ENCODE measurements at regions not wholly inside any gene's neighbourhood (a gene's known extent, or its start where the extent isn't known, plus 50 kb on each side); places are given as distances from the start of the nearest gene placed in this dataset.

DNA sequence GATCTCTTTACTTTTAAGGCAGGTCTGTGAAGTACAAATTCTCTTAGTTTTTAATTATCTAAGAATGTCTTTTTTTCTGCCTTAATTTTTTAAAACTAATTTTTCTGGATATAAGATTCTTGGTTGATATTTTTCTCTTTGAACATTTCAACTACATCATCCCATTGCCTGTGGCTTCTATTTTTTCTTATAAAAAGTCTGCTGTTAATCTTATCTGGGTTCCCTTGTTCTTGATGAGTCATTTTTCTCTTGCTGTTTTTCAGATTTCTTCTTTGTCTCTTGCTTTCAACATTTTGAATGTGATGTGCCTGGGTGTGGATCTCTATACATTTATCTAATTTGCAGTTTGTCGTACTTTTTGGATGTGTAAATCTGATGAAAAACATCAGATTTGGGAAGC is 525.2 kb upstream of the PBX1 start:
- DNase-seq, result no peak
- H3K4me3 ChIP-seq (ENCODE audit: control insufficient read depth in 1 of 7, extremely low read depth in 1 of 7, insufficient read depth in 4 of 7, low read depth in 2 of 7, low read length in 6 of 7), result no peak overlapping the region
- H3K4me1 ChIP-seq (ENCODE audit: control extremely low read depth in 1 of 4, control insufficient read depth in 4 of 4, insufficient read depth in 4 of 4, low read length in 3 of 4), result no peaks in the 10 kb centered on the region
- ChIA-PET CTCF (no interaction called here), POLR2A (no interaction called here)
- no peaks in the 10 kb centered on the region for H3K27me3 ChIP-seq (replicated peaks in 2 of 5; ENCODE audit: control insufficient read depth in 4 of 5, insufficient read depth in 5 of 5, low read length in 4 of 5)
- peaks cover 0 to 7% (median 2%) of the 10 kb centered on the region in 5 experiments for H3K9me3 ChIP-seq (ENCODE audit: control extremely low read depth in 1 of 5, control insufficient read depth in 4 of 5, insufficient read depth in 2 of 5, low read depth in 1 of 5, low read length in 4 of 5)
- no peaks in the 10 kb centered on the region for H3K36me3 ChIP-seq (ENCODE audit: control insufficient read depth in 4 of 4, insufficient read depth in 4 of 4, low read length in 3 of 4)
- no CpG with 5 or more reads among the region's 1 CpG for WGBS (ENCODE audit: insufficient coverage)
- no peak overlapping the region for H3K27ac ChIP-seq (ENCODE audit: insufficient read depth in 1 of 2, low read depth in 1 of 2, low read length in 2 of 2, poor library complexity in 1 of 2, severe bottlenecking in 2 of 2)

DNA sequence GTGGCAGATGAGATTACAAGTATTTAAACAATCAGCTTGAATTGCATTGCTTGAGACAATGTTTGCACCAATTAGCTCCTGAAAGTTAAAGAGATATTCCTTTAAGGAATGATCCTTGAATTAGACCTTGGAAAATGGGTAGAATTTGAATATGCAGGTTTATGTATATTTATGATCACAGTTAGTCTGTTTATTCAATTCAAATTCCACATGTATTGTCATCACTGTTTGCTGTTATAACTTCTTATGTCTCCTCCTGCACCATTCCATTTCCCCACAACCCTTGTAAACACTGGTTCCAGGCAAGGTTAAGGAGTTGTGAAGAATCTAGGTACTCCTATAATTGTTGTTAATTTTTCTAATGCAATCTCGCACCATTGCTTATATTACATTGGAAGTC is 518.2 kb upstream of the PBX1 start:
- ChIA-PET POLR2A (no interaction called here), CTCF (no interaction called here)
- H3K4me1 ChIP-seq (ENCODE audit: control extremely low read depth in 1 of 4, control insufficient read depth in 4 of 4, insufficient read depth in 4 of 4, low read length in 3 of 4), result no peaks in the 10 kb centered on the region
- H3K27me3 ChIP-seq (replicated peaks in 2 of 5; ENCODE audit: control insufficient read depth in 4 of 5, insufficient read depth in 5 of 5, low read length in 4 of 5), result no peaks in the 10 kb centered on the region
- WGBS (ENCODE audit: insufficient coverage), result no CpG with 5 or more reads among the region's 1 CpG
- H3K9me3 ChIP-seq (ENCODE audit: control extremely low read depth in 1 of 5, control insufficient read depth in 4 of 5, insufficient read depth in 2 of 5, low read depth in 1 of 5, low read length in 4 of 5), result peaks cover 0 to 1% (median 0%) of the 10 kb centered on the region in 5 experiments
- H3K36me3 ChIP-seq (ENCODE audit: control insufficient read depth in 4 of 4, insufficient read depth in 4 of 4, low read length in 3 of 4), result no peaks in the 10 kb centered on the region
- H3K27ac ChIP-seq (ENCODE audit: insufficient read depth in 1 of 2, low read depth in 1 of 2, low read length in 2 of 2, poor library complexity in 1 of 2, severe bottlenecking in 2 of 2), result no peak overlapping the region
- H3K4me3 ChIP-seq (ENCODE audit: control insufficient read depth in 1 of 7, extremely low read depth in 1 of 7, insufficient read depth in 4 of 7, low read depth in 2 of 7, low read length in 6 of 7), result no peak overlapping the region
- no peak for DNase-seq

GRCh38 chr1:164051782-164052181 is 507.2 kb upstream of the PBX1 start:
- H3K36me3 ChIP-seq (ENCODE audit: control insufficient read depth in 4 of 4, insufficient read depth in 4 of 4, low read length in 3 of 4), result no peaks in the 10 kb centered on the region
- no peak overlapping the region for H3K27ac ChIP-seq (ENCODE audit: insufficient read depth in 1 of 2, low read depth in 1 of 2, low read length in 2 of 2, poor library complexity in 1 of 2, severe bottlenecking in 2 of 2)
- ChIA-PET POLR2A (no interaction called here), CTCF (no interaction called here)
- H3K27me3 ChIP-seq (replicated peaks in 2 of 5; ENCODE audit: control insufficient read depth in 4 of 5, insufficient read depth in 5 of 5, low read length in 4 of 5), result no peaks in the 10 kb centered on the region
- H3K9me3 ChIP-seq (ENCODE audit: control extremely low read depth in 1 of 5, control insufficient read depth in 4 of 5, insufficient read depth in 2 of 5, low read depth in 1 of 5, low read length in 4 of 5), result peaks cover 0 to 1% (median 0%) of the 10 kb centered on the region in 5 experiments
- no peak for DNase-seq
- WGBS (ENCODE audit: insufficient coverage), result 60% methylated on average over 1 of the region's 1 CpG
- no peaks in the 10 kb centered on the region for H3K4me1 ChIP-seq (ENCODE audit: control extremely low read depth in 1 of 4, control insufficient read depth in 4 of 4, insufficient read depth in 4 of 4, low read length in 3 of 4)
- no peak overlapping the region for H3K4me3 ChIP-seq (ENCODE audit: control insufficient read depth in 1 of 7, extremely low read depth in 1 of 7, insufficient read depth in 4 of 7, low read depth in 2 of 7, low read length in 6 of 7)

- H3K27me3 ChIP-seq (replicated peaks in 2 of 5; ENCODE audit: control insufficient read depth in 4 of 5, insufficient read depth in 5 of 5, low read length in 4 of 5), result no peaks in the 10 kb centered on the region
- no peaks in the 10 kb centered on the region for H3K4me1 ChIP-seq (ENCODE audit: control extremely low read depth in 1 of 4, control insufficient read depth in 4 of 4, insufficient read depth in 4 of 4, low read length in 3 of 4)
- ChIA-PET POLR2A (no interaction called here), CTCF (no interaction called here)
- H3K27ac ChIP-seq (ENCODE audit: insufficient read depth in 1 of 2, low read depth in 1 of 2, low read length in 2 of 2, poor library complexity in 1 of 2, severe bottlenecking in 2 of 2), result no peak overlapping the region
- H3K36me3 ChIP-seq (ENCODE audit: control insufficient read depth in 4 of 4, insufficient read depth in 4 of 4, low read length in 3 of 4), result no peaks in the 10 kb centered on the region
- no peak overlapping the region for H3K4me3 ChIP-seq (ENCODE audit: control insufficient read depth in 1 of 7, extremely low read depth in 1 of 7, insufficient read depth in 4 of 7, low read depth in 2 of 7, low read length in 6 of 7)
- DNase-seq, result no peak
- 100% methylated on average over 2 of the region's 4 CpGs for WGBS (ENCODE audit: insufficient coverage)
- H3K9me3 ChIP-seq (ENCODE audit: control extremely low read depth in 1 of 5, control insufficient read depth in 4 of 5, insufficient read depth in 2 of 5, low read depth in 1 of 5, low read length in 4 of 5), result no peaks in the 10 kb centered on the region
These were observed 504.7 kb upstream of the PBX1 start for GRCh38 chr1:164054331-164054730.

GRCh38 chr1:164058198-164058597 is 500.8 kb upstream of the PBX1 start:
- no peaks in the 10 kb centered on the region for H3K4me1 ChIP-seq (ENCODE audit: control extremely low read depth in 1 of 4, control insufficient read depth in 4 of 4, insufficient read depth in 4 of 4, low read length in 3 of 4)
- ChIA-PET POLR2A (no interaction called here), CTCF (interaction anchor here (1.3 kb wide), 1 partner anchor 12 kb away, joined by 3 read pairs; no protein-coding TSS in a partner anchor)
- no peaks in the 10 kb centered on the region for H3K36me3 ChIP-seq (ENCODE audit: control insufficient read depth in 4 of 4, insufficient read depth in 4 of 4, low read length in 3 of 4)
- no peak for DNase-seq
- no peak overlapping the region for H3K4me3 ChIP-seq (ENCODE audit: control insufficient read depth in 1 of 7, extremely low read depth in 1 of 7, insufficient read depth in 4 of 7, low read depth in 2 of 7, low read length in 6 of 7)
- H3K9me3 ChIP-seq (ENCODE audit: control extremely low read depth in 1 of 5, control insufficient read depth in 4 of 5, insufficient read depth in 2 of 5, low read depth in 1 of 5, low read length in 4 of 5), result no peaks in the 10 kb centered on the region
- no peak overlapping the region for H3K27ac ChIP-seq (ENCODE audit: insufficient read depth in 1 of 2, low read depth in 1 of 2, low read length in 2 of 2, poor library complexity in 1 of 2, severe bottlenecking in 2 of 2)
- H3K27me3 ChIP-seq (replicated peaks in 2 of 5; ENCODE audit: control insufficient read depth in 4 of 5, insufficient read depth in 5 of 5, low read length in 4 of 5), result no peaks in the 10 kb centered on the region
- 95% methylated on average over 3 of the region's 4 CpGs for WGBS (ENCODE audit: insufficient coverage)

DNA sequence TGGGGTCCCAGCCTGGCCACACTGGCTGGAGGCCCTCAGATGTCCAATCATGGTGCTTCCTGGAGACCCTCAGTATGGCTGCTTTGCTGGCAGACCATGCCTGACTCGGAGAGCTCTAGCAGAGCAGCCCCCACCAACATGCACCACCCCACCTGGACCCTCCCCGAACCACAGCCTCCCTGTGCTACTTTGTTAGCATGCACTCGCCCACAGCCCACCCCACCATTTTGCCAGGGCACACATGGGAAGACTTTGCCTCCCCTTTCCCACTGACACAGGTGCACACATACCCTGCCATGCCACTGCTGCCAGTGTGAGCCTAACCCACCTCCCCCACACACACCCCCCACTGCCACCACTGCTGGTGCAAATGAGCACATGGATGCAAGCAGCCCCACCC is 497.5 kb upstream of the PBX1 start:
- ChIA-PET CTCF (no interaction called here), POLR2A (no interaction called here)
- no peaks in the 10 kb centered on the region for H3K36me3 ChIP-seq (ENCODE audit: control insufficient read depth in 4 of 4, insufficient read depth in 4 of 4, low read length in 3 of 4)
- WGBS (ENCODE audit: insufficient coverage), result 94% methylated on average over 3 of the region's 3 CpGs
- H3K4me3 ChIP-seq (ENCODE audit: control insufficient read depth in 1 of 7, extremely low read depth in 1 of 7, insufficient read depth in 4 of 7, low read depth in 2 of 7, low read length in 6 of 7), result no peak overlapping the region
- no peaks in the 10 kb centered on the region for H3K4me1 ChIP-seq (ENCODE audit: control extremely low read depth in 1 of 4, control insufficient read depth in 4 of 4, insufficient read depth in 4 of 4, low read length in 3 of 4)
- H3K27ac ChIP-seq (ENCODE audit: insufficient read depth in 1 of 2, low read depth in 1 of 2, low read length in 2 of 2, poor library complexity in 1 of 2, severe bottlenecking in 2 of 2), result no peak overlapping the region
- no peaks in the 10 kb centered on the region for H3K27me3 ChIP-seq (replicated peaks in 2 of 5; ENCODE audit: control insufficient read depth in 4 of 5, insufficient read depth in 5 of 5, low read length in 4 of 5)
- DNase-seq, result no peak
- H3K9me3 ChIP-seq (ENCODE audit: control extremely low read depth in 1 of 5, control insufficient read depth in 4 of 5, insufficient read depth in 2 of 5, low read depth in 1 of 5, low read length in 4 of 5), result peaks cover 0 to 1% (median 0%) of the 10 kb centered on the region in 5 experiments

DNA sequence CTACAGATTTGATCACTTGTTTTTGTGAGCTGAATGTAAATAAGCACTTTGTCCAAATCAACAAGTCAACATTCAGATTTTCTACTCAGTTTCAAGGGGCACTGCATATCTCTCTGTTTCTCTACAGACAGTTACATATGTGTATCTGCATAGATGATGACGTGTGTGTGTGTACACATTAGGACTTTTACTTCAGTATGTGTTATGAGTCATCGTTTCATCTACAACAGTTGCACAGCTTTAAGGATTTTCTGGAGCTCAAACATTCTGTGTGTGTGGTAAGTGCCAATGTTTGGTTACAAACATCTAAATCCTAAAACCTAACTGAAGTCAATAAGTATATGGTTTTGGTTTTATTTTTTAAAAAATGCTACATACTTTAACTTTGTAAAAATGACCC is 494.5 kb upstream of the PBX1 start:
- CTCF ChIA-PET, result no interaction called here

More for the DNA sequence above, 494.5 kb upstream of the PBX1 start:
- POLR2A ChIA-PET, result no interaction called here
- H3K4me1 ChIP-seq (ENCODE audit: control extremely low read depth in 1 of 4, control insufficient read depth in 4 of 4, insufficient read depth in 4 of 4, low read length in 3 of 4), result no peaks in the 10 kb centered on the region
- no peaks in the 10 kb centered on the region for H3K36me3 ChIP-seq (ENCODE audit: control insufficient read depth in 4 of 4, insufficient read depth in 4 of 4, low read length in 3 of 4)
- no CpG with 5 or more reads among the region's 2 CpGs for WGBS (ENCODE audit: insufficient coverage)
- H3K27me3 ChIP-seq (replicated peaks in 2 of 5; ENCODE audit: control insufficient read depth in 4 of 5, insufficient read depth in 5 of 5, low read length in 4 of 5), result no peaks in the 10 kb centered on the region
- H3K4me3 ChIP-seq (ENCODE audit: control insufficient read depth in 1 of 7, extremely low read depth in 1 of 7, insufficient read depth in 4 of 7, low read depth in 2 of 7, low read length in 6 of 7), result no peak overlapping the region
- no peak for DNase-seq
- H3K9me3 ChIP-seq (ENCODE audit: control extremely low read depth in 1 of 5, control insufficient read depth in 4 of 5, insufficient read depth in 2 of 5, low read depth in 1 of 5, low read length in 4 of 5), result peaks cover 0 to 1% (median 0%) of the 10 kb centered on the region in 5 experiments
- no peak overlapping the region for H3K27ac ChIP-seq (ENCODE audit: insufficient read depth in 1 of 2, low read depth in 1 of 2, low read length in 2 of 2, poor library complexity in 1 of 2, severe bottlenecking in 2 of 2)

All from common myeloid progenitor, CD34-positive (primary cell).